ENCODE measurements at regions not wholly inside any gene's neighbourhood (a gene's known extent, or its start where the extent isn't known, plus 50 kb on each side); places are given as distances from the start of the nearest gene placed in this dataset.

GRCh38 chr5:114056185-114056538 lies 305.7 kb upstream of the KCNN2 start:
- Histone ChIP-seq H3K27ac (ENCODE audit: low read length) (no peak overlapping the region), H3K4me3 (ENCODE audit: low read length) (peak overlapping the region; percentile 45; the same call in 1 of the 2 replicates), H3K9me3 (ENCODE audit: control insufficient read depth, insufficient read depth, low read length) (no peaks in the 10 kb centered on the region), H3K4me1 (ENCODE audit: control insufficient read depth, insufficient read depth, low read length) (no peaks in the 10 kb centered on the region; the same call in 1 of the 2 replicates), H3K27me3 (ENCODE audit: control insufficient read depth, insufficient read depth, low read length) (peaks cover 8% of the 10 kb centered on the region; the same call in 1 of the 2 replicates), H3K36me3 (ENCODE audit: control insufficient read depth, insufficient read depth, low read length) (no peaks in the 10 kb centered on the region)
- no CpG with 5 or more reads among the region's 26 CpGs for WGBS (ENCODE audit: insufficient coverage, insufficient read length)
- no peak for DNase-seq (ENCODE audit: low read depth, low spot score)

- H3K4me1 ChIP-seq (ENCODE audit: control insufficient read depth, insufficient read depth, low read length), result no peaks in the 10 kb centered on the region
- no peak for DNase-seq (ENCODE audit: low read depth, low spot score)
Measured at GRCh38 chr5:114060866-114061265, 301.0 kb upstream of the KCNN2 start.

GRCh38 chr5:114062932-114063867 lies 298.7 kb upstream of the KCNN2 start:
- DNase-seq (ENCODE audit: low read depth, low spot score), result no peak
- Histone ChIP-seq H3K27ac (ENCODE audit: low read length) (no peak overlapping the region), H3K9me3 (ENCODE audit: control insufficient read depth, insufficient read depth, low read length) (no peaks in the 10 kb centered on the region), H3K4me1 (ENCODE audit: control insufficient read depth, insufficient read depth, low read length) (no peaks in the 10 kb centered on the region), H3K4me3 (ENCODE audit: low read length) (no peak overlapping the region), H3K27me3 (ENCODE audit: control insufficient read depth, insufficient read depth, low read length) (no peaks in the 10 kb centered on the region), H3K36me3 (ENCODE audit: control insufficient read depth, insufficient read depth, low read length) (no peaks in the 10 kb centered on the region)

More at GRCh38 chr5:114060866-114061265, 301.0 kb upstream of the KCNN2 start:
- Histone ChIP-seq H3K4me3 (ENCODE audit: low read length) (no peak overlapping the region), H3K27ac (ENCODE audit: low read length) (no peak overlapping the region), H3K27me3 (ENCODE audit: control insufficient read depth, insufficient read depth, low read length) (peaks cover 8% of the 10 kb centered on the region; the same call in 1 of the 2 replicates), H3K9me3 (ENCODE audit: control insufficient read depth, insufficient read depth, low read length) (no peaks in the 10 kb centered on the region), H3K36me3 (ENCODE audit: control insufficient read depth, insufficient read depth, low read length) (no peaks in the 10 kb centered on the region)

- WGBS (ENCODE audit: insufficient coverage, insufficient read length), result no CpG with 5 or more reads among the region's 1 CpG
- Histone ChIP-seq H3K4me1 (ENCODE audit: control insufficient read depth, insufficient read depth, low read length) (no peaks in the 10 kb centered on the region; the same call in 1 of the 2 replicates), H3K36me3 (ENCODE audit: control insufficient read depth, insufficient read depth, low read length) (no peaks in the 10 kb centered on the region), H3K27ac (ENCODE audit: low read length) (no peak overlapping the region), H3K9me3 (ENCODE audit: control insufficient read depth, insufficient read depth, low read length) (no peaks in the 10 kb centered on the region), H3K4me3 (ENCODE audit: low read length) (no peak overlapping the region), H3K27me3 (ENCODE audit: control insufficient read depth, insufficient read depth, low read length) (no peaks in the 10 kb centered on the region)
- DNase-seq (ENCODE audit: low read depth, low spot score), result no peak
Measured at GRCh38 chr5:114065912-114066311, 296.0 kb upstream of the KCNN2 start.

- no CpG with 5 or more reads among the region's 7 CpGs for WGBS (ENCODE audit: insufficient coverage, insufficient read length)
- no peak for DNase-seq (ENCODE audit: low read depth, low spot score)
- no peaks in the 10 kb centered on the region for H3K27me3 ChIP-seq (ENCODE audit: control insufficient read depth, insufficient read depth, low read length)
- no peaks in the 10 kb centered on the region; the same call in 1 of the 2 replicates for H3K4me1 ChIP-seq (ENCODE audit: control insufficient read depth, insufficient read depth, low read length)
- H3K27ac ChIP-seq (ENCODE audit: low read length), result no peak overlapping the region
- no peaks in the 10 kb centered on the region for H3K9me3 ChIP-seq (ENCODE audit: control insufficient read depth, insufficient read depth, low read length)
- no peak overlapping the region for H3K4me3 ChIP-seq (ENCODE audit: low read length)
- H3K36me3 ChIP-seq (ENCODE audit: control insufficient read depth, insufficient read depth, low read length), result no peaks in the 10 kb centered on the region
Measured at GRCh38 chr5:114070093-114070722, 291.7 kb upstream of the KCNN2 start.

GRCh38 chr5:114089259-114089658 lies 272.6 kb upstream of the KCNN2 start:
- Histone ChIP-seq H3K27me3 (ENCODE audit: control insufficient read depth, insufficient read depth, low read length) (no peaks in the 10 kb centered on the region), H3K36me3 (ENCODE audit: control insufficient read depth, insufficient read depth, low read length) (no peaks in the 10 kb centered on the region), H3K4me3 (ENCODE audit: low read length) (no peak overlapping the region), H3K27ac (ENCODE audit: low read length) (no peak overlapping the region), H3K4me1 (ENCODE audit: control insufficient read depth, insufficient read depth, low read length) (no peaks in the 10 kb centered on the region), H3K9me3 (ENCODE audit: control insufficient read depth, insufficient read depth, low read length) (peaks cover 4% of the 10 kb centered on the region; the same call in 1 of the 2 replicates)
- no CpG with 5 or more reads among the region's 4 CpGs for WGBS (ENCODE audit: insufficient coverage, insufficient read length)
- DNase-seq (ENCODE audit: low read depth, low spot score), result no peak

- no peak for DNase-seq (ENCODE audit: low read depth, low spot score)
- no peak overlapping the region for H3K27ac ChIP-seq (ENCODE audit: low read length)
- WGBS (ENCODE audit: insufficient coverage, insufficient read length), result no CpG with 5 or more reads among the region's 2 CpGs
Measured at GRCh38 chr5:114097570-114097969, 264.3 kb upstream of the KCNN2 start.

GRCh38 chr5:114099161-114099560 lies 262.7 kb upstream of the KCNN2 start:
- Histone ChIP-seq H3K27ac (ENCODE audit: low read length) (no peak overlapping the region), H3K9me3 (ENCODE audit: control insufficient read depth, insufficient read depth, low read length) (no peaks in the 10 kb centered on the region), H3K36me3 (ENCODE audit: control insufficient read depth, insufficient read depth, low read length) (no peaks in the 10 kb centered on the region), H3K4me3 (ENCODE audit: low read length) (no peak overlapping the region), H3K4me1 (ENCODE audit: control insufficient read depth, insufficient read depth, low read length) (no peaks in the 10 kb centered on the region), H3K27me3 (ENCODE audit: control insufficient read depth, insufficient read depth, low read length) (no peaks in the 10 kb centered on the region)
- no CpG with 5 or more reads among the region's 2 CpGs for WGBS (ENCODE audit: insufficient coverage, insufficient read length)
- DNase-seq (ENCODE audit: low read depth, low spot score), result no peak

More at GRCh38 chr5:114097570-114097969, 264.3 kb upstream of the KCNN2 start:
- Histone ChIP-seq H3K36me3 (ENCODE audit: control insufficient read depth, insufficient read depth, low read length) (no peaks in the 10 kb centered on the region), H3K4me1 (ENCODE audit: control insufficient read depth, insufficient read depth, low read length) (no peaks in the 10 kb centered on the region), H3K4me3 (ENCODE audit: low read length) (no peak overlapping the region), H3K9me3 (ENCODE audit: control insufficient read depth, insufficient read depth, low read length) (peaks cover under 1% of the 10 kb centered on the region; the same call in 1 of the 2 replicates), H3K27me3 (ENCODE audit: control insufficient read depth, insufficient read depth, low read length) (no peaks in the 10 kb centered on the region)

- DNase-seq (ENCODE audit: low read depth, low spot score), result no peak
- no CpG with 5 or more reads among the region's 3 CpGs for WGBS (ENCODE audit: insufficient coverage, insufficient read length)
Measured at GRCh38 chr5:114101153-114101552, 260.7 kb upstream of the KCNN2 start.

GRCh38 chr5:114113604-114114003 lies 248.3 kb upstream of the KCNN2 start:
- WGBS (ENCODE audit: insufficient coverage, insufficient read length), result no CpG with 5 or more reads among the region's 1 CpG
- Histone ChIP-seq H3K36me3 (ENCODE audit: control insufficient read depth, insufficient read depth, low read length) (no peaks in the 10 kb centered on the region), H3K4me3 (ENCODE audit: low read length) (no peak overlapping the region), H3K4me1 (ENCODE audit: control insufficient read depth, insufficient read depth, low read length) (no peaks in the 10 kb centered on the region), H3K27ac (ENCODE audit: low read length) (no peak overlapping the region), H3K27me3 (ENCODE audit: control insufficient read depth, insufficient read depth, low read length) (no peaks in the 10 kb centered on the region), H3K9me3 (ENCODE audit: control insufficient read depth, insufficient read depth, low read length) (no peaks in the 10 kb centered on the region)
- no peak for DNase-seq (ENCODE audit: low read depth, low spot score)

More at GRCh38 chr5:114101153-114101552, 260.7 kb upstream of the KCNN2 start:
- Histone ChIP-seq H3K9me3 (ENCODE audit: control insufficient read depth, insufficient read depth, low read length) (no peaks in the 10 kb centered on the region), H3K36me3 (ENCODE audit: control insufficient read depth, insufficient read depth, low read length) (no peaks in the 10 kb centered on the region), H3K4me1 (ENCODE audit: control insufficient read depth, insufficient read depth, low read length) (no peaks in the 10 kb centered on the region), H3K4me3 (ENCODE audit: low read length) (no peak overlapping the region), H3K27ac (ENCODE audit: low read length) (no peak overlapping the region), H3K27me3 (ENCODE audit: control insufficient read depth, insufficient read depth, low read length) (no peaks in the 10 kb centered on the region)

All from iPS DF 6.9 (cell line).